Fibroblast of lung (primary cell): ENCODE measurements at regions not wholly inside any gene's neighbourhood (a gene's known extent, or its start where the extent isn't known, plus 50 kb on each side); places are given as distances from the start of the nearest gene placed in this dataset.

Source experiments
- DNase-seq, 2 donors: peaks; one replicate each; pipeline versions ENCODE4 v3.0.0 to v3.0.0-alpha.2; 2010; ENCODE audit warnings: low read depth in 2 of 2
- H2AFZ ChIP-seq: 2 replicates; pipeline ENCODE4 v1.5.1; 2012; ENCODE audit warnings: low read length, control low read depth, inconsistent platforms
- H3K27ac ChIP-seq: 2 replicates; pipeline ENCODE4 v1.5.1; 2011; ENCODE audit warnings: low read length, control low read depth; ENCODE audit not compliant: insufficient read depth
- H3K27me3 ChIP-seq: 2 replicates; pipeline ENCODE4 v1.5.1; 2011; ENCODE audit warnings: mild to moderate bottlenecking, low read length; ENCODE audit not compliant: control insufficient read depth, insufficient read depth
- H3K36me3 ChIP-seq: 2 replicates; pipeline ENCODE4 v1.5.1; 2011; ENCODE audit warnings: low read length; ENCODE audit not compliant: control insufficient read depth, insufficient read depth
- H3K4me1 ChIP-seq: 2 replicates; pipeline ENCODE4 v1.5.1; 2011; ENCODE audit warnings: low read length; ENCODE audit not compliant: control insufficient read depth, insufficient read depth; ENCODE audit errors: extremely low read depth
- H3K4me2 ChIP-seq: 2 replicates; pipeline ENCODE4 v1.5.1; 2011; ENCODE audit warnings: low read length, control low read depth; ENCODE audit not compliant: insufficient read depth; ENCODE audit errors: extremely low read depth
- H3K4me3 ChIP-seq, 4 experiments: fragments of 200-600 bp in 1 of 4; sonication (generic) in 1 of 4; replicated peaks in 1 of 4; 2 replicates each; pipeline ENCODE4 v1.5.1; 2011 to 2016; ENCODE audit warnings: low read length in 4 of 4, low read depth in 3 of 4, mild to moderate bottlenecking in 3 of 4, control low read depth in 2 of 4, inconsistent platforms in 1 of 4, mixed read lengths in 1 of 4; ENCODE audit not compliant: insufficient read depth in 1 of 4; ENCODE audit errors: control extremely low read depth in 1 of 4
- H3K79me2 ChIP-seq: 2 replicates; pipeline ENCODE4 v1.5.1; 2012; ENCODE audit warnings: mild to moderate bottlenecking, low read length, inconsistent platforms; ENCODE audit not compliant: control insufficient read depth, insufficient read depth
- H3K9ac ChIP-seq: 2 replicates; pipeline ENCODE4 v1.5.1; 2011; ENCODE audit warnings: mild to moderate bottlenecking, low read length, control low read depth; ENCODE audit not compliant: insufficient read depth
- H3K9me3 ChIP-seq: 2 replicates; pipeline ENCODE4 v1.5.1; 2012; ENCODE audit warnings: low read depth, low read length; ENCODE audit not compliant: control insufficient read depth, insufficient read depth
- H4K20me1 ChIP-seq: 2 replicates; pipeline ENCODE4 v1.5.1; 2011; ENCODE audit warnings: low read length; ENCODE audit not compliant: control insufficient read depth, insufficient read depth; ENCODE audit errors: extremely low read depth
- CTCF ChIP-seq, 2 donors: IDR thresholded peaks in 1 of 2; conservative IDR thresholded peaks in 1 of 2; 1 replicate in 1 of 2; 2 replicates in 1 of 2; pipeline ENCODE4 v1.5.1; 2011 to 2012; ENCODE audit warnings: low read length in 2 of 2, control low read depth in 1 of 2, inconsistent platforms in 1 of 2, low read depth in 1 of 2, mild to moderate bottlenecking in 1 of 2
- EZH2 ChIP-seq: IDR thresholded peaks from 2 replicates; pipeline ENCODE4 v1.5.1; 2012; ENCODE audit warnings: low read length, control low read depth, mild to moderate bottlenecking; ENCODE audit errors: missing control alignments

- DNase-seq = peak in 1 of 2 donors; percentile 9
- no peaks in the 10 kb centered on the region for H3K36me3 ChIP-seq
Observed at GRCh38 chr2:49770919-49771318, 616.6 kb upstream of the FSHR start.

GRCh38 chr2:49767316-49767715 is 613.0 kb upstream of the FSHR start:
- Histone ChIP-seq H3K36me3 (no peaks in the 10 kb centered on the region), H3K4me1 (no peaks in the 10 kb centered on the region), H3K27ac (no peak overlapping the region), H3K4me3 (no peak overlapping the region), H2AFZ (no peak overlapping the region), H3K79me2 (no peaks in the 10 kb centered on the region), H4K20me1 (no peaks in the 10 kb centered on the region), H3K27me3 (no peaks in the 10 kb centered on the region), H3K9ac (no peak overlapping the region), H3K4me2 (no peak overlapping the region), H3K9me3 (no peaks in the 10 kb centered on the region)
- DNase-seq = no peak
- TF ChIP-seq CTCF (conservative IDR thresholded peaks at IDR 0.05 in 1 of 2, IDR thresholded peaks at IDR 0.05 in 1 of 2; ENCODE audit: low read depth in 1 of 2, low read length in 2 of 2) = no peak

More at GRCh38 chr2:49770919-49771318, 616.6 kb upstream of the FSHR start:
- Histone ChIP-seq H3K4me1 (no peaks in the 10 kb centered on the region), H2AFZ (no peak overlapping the region), H3K4me3 (no peak overlapping the region), H3K27me3 (no peaks in the 10 kb centered on the region), H3K4me2 (no peak overlapping the region), H3K27ac (no peak overlapping the region), H4K20me1 (no peaks in the 10 kb centered on the region), H3K79me2 (no peaks in the 10 kb centered on the region), H3K9ac (no peak overlapping the region), H3K9me3 (no peaks in the 10 kb centered on the region)
- TF ChIP-seq EZH2 (no peak), CTCF (conservative IDR thresholded peaks at IDR 0.05 in 1 of 2, IDR thresholded peaks at IDR 0.05 in 1 of 2; ENCODE audit: low read depth in 1 of 2, low read length in 2 of 2) (no peak)

GRCh38 chr2:49755777-49756176 is 601.5 kb upstream of the FSHR start:
- Histone ChIP-seq H3K4me3 (no peak overlapping the region), H3K27ac (no peak overlapping the region), H3K4me2 (no peak overlapping the region), H3K27me3 (no peaks in the 10 kb centered on the region), H3K4me1 (no peaks in the 10 kb centered on the region), H2AFZ (no peak overlapping the region), H4K20me1 (no peaks in the 10 kb centered on the region), H3K9me3 (no peaks in the 10 kb centered on the region), H3K9ac (no peak overlapping the region), H3K36me3 (no peaks in the 10 kb centered on the region), H3K79me2 (no peaks in the 10 kb centered on the region)
- TF ChIP-seq EZH2 = no peak
- TF ChIP-seq CTCF (conservative IDR thresholded peaks at IDR 0.05 in 1 of 2, IDR thresholded peaks at IDR 0.05 in 1 of 2; ENCODE audit: low read depth in 1 of 2, low read length in 2 of 2) = no peak
- DNase-seq = no peak
